A673 (cell line): ENCODE measurements at regions not wholly inside any gene's neighbourhood (a gene's known extent, or its start where the extent isn't known, plus 50 kb on each side); places are given as distances from the start of the nearest gene placed in this dataset.

Experiments used
- EZH2 ChIP-seq: fragments of 200-600 bp; sonication (generic); IDR thresholded peaks from 2 replicates; pipeline ENCODE4 v1.6.1; 2017; ENCODE audit warnings: borderline replicate concordance, low read depth, mild to moderate bottlenecking, mixed read lengths, antibody characterized with exemption, low read length; ENCODE audit not compliant: poor library complexity, severe bottlenecking
- TF ChIP-seq, protein P1 (sequence below): fragments of 300-800, 200-600 bp; sonication (generic); conservative IDR thresholded peaks from 2 replicates; pipeline ENCODE4 v1.5.1; 2017; ENCODE audit warnings: low read depth, mild to moderate bottlenecking, antibody characterized with exemption, low read length, moderate library complexity, mixed read lengths

DNA sequence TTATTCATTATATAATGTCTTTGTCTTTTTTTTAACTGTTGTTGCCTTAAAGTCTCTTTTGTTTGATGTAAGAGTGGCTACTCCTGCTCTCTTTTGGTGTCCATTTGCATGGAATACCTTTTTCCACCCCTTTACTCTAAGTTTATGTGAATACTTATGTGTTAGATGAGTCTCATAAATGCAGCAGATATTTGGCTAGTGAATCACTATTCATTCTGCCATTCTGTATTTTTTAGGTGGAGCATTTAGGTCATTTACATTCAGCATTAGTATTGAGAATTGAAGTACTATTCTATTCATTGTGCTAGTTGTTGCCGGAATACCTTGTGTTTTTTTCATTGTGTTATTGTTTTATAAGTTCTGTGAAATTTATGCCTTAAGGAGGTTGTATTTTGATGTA, 317.1 kb downstream of the ANXA1 start:
- TF ChIP-seq, protein P1, sequence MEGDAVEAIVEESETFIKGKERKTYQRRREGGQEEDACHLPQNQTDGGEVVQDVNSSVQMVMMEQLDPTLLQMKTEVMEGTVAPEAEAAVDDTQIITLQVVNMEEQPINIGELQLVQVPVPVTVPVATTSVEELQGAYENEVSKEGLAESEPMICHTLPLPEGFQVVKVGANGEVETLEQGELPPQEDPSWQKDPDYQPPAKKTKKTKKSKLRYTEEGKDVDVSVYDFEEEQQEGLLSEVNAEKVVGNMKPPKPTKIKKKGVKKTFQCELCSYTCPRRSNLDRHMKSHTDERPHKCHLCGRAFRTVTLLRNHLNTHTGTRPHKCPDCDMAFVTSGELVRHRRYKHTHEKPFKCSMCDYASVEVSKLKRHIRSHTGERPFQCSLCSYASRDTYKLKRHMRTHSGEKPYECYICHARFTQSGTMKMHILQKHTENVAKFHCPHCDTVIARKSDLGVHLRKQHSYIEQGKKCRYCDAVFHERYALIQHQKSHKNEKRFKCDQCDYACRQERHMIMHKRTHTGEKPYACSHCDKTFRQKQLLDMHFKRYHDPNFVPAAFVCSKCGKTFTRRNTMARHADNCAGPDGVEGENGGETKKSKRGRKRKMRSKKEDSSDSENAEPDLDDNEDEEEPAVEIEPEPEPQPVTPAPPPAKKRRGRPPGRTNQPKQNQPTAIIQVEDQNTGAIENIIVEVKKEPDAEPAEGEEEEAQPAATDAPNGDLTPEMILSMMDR, result no peak
- no peak for TF ChIP-seq EZH2
